ENCODE measurements at regions not wholly inside any gene's neighbourhood (a gene's known extent, or its start where the extent isn't known, plus 50 kb on each side); places are given as distances from the start of the nearest gene placed in this dataset.
"Not testable (repeated sequence)": the region's sequence is repeated elsewhere in the genome, so short reads cannot be mapped to it uniquely, and the experiment has no call there.

DNA sequence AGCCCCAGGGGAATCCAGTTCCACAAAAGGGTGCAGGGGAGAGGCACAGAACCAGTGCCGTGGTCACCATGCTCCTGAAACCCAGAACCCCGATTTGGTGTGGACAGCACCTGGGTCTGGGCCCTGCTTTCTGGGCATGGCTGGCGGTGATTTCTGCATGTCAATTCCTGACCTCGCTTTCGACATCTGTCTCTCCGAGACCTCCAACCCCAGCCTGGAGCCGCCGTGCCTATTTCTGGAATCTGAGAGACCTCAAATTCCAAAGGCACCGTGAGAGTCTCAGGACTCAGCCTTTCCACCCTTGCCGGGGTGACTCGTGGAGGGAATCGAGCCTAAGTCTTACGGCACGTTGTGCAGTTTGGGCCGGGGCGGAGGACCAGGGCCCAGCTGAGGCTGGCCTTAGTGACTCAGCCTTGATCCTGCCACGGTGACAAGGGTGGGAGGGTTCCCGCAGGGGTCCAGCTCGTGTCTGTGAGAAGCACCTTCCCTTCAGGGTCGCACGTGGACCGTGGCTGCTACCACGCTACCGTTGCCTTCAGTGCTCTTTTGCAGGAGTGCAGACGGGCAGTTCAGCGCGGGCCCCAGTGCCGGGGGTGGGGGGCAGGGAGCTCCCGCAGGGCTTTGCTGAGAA lies 133.7 kb downstream of the PXDC1 start:
- no peak for DNase-seq (ENCODE audit: low spot score)

- DNase-seq (ENCODE audit: low spot score): no peak
Observed at GRCh38 chr6:3617192-3617631, 134.3 kb downstream of the PXDC1 start.

GRCh38 chr6:3616565-3617176 lies 134.8 kb downstream of the PXDC1 start:
- no peak for DNase-seq (ENCODE audit: low spot score)

GRCh38 chr6:3615391-3616380 lies 135.8 kb downstream of the PXDC1 start:
- DNase-seq (ENCODE audit: low spot score): peak; percentile 79

DNA sequence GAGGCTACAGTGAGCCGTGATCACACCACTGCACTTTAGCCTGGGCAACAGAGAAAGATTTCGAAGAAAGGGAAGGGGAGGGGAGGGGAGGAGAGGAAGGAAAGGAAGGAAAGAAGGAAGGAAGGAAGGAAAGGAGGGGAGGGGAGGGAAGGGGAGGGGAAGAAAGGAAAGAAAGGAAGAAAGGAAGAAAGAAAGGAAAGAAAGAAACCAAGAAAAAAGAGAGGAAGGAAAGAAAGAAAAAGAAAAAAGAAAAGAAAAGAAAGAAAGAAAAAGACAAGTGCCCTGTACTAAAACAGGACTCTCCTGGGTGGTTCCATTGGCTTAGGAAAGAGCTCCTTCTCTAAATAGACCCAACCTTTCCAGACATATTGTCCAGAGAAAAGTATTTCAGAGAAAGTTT lies 136.6 kb downstream of the PXDC1 start:
- DNase-seq (ENCODE audit: low spot score): no peak

DNA sequence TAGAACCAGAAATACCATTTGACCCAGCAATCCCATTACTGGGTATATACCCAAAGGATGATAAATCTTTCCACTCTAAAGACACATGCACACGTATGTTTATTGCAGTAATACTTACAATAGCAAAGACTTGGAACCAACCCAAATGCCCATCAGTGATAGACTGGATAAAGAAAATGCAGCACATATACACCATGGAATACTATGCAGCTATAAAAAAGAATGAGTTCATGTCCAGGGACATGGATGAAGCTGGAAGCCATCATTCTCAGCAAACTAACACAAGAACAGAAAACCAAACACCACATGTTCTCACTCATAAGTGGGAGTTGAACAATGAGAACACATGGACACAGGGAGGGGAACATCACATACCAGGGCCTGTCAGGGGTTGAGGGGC lies 137.9 kb downstream of the PXDC1 start:
- DNase-seq (ENCODE audit: low spot score): not testable (repeated sequence)

GRCh38 chr6:3612341-3613041 lies 139.0 kb downstream of the PXDC1 start:
- DNase-seq (ENCODE audit: low spot score): no peak

DNA sequence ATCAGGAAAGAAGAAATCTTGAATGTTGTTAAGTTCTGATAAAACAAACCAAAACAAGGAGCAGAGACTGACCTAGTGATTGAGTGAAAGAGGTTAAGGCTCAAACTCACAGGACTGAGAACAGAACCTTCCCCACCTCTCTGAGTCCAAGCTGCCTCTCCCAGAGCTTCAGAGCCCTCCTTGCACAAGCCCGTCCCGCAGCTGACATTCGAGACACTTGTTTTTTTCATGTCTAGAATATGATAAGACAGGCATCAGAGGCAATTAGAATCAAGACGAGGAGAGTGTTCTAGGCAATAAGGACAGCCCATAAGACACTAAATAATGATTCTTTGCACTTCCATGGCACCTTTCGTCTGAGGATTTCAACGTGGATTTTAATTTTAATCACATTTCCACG lies 140.6 kb downstream of the PXDC1 start:
- DNase-seq (ENCODE audit: low spot score): no peak

DNA sequence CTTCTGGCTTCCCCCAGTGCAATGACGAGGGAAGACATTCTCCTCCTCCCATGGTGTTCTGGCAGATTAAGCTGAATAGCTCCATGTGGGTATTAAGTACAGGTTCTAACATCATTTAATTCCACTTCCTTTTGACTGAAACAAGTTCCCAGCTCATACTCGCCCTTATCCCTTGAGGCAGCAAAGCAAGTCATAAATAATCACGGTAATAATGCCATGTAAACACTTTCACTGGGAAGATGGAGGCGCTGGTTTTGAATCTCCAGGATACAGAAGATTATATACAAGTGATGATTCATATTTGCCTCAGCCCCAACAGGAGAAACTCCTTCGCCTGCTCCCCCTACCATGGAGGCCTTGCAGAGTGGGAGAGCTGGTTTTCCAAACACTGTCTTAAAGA lies 141.3 kb downstream of the PXDC1 start:
- DNase-seq (ENCODE audit: low spot score): no peak

DNA sequence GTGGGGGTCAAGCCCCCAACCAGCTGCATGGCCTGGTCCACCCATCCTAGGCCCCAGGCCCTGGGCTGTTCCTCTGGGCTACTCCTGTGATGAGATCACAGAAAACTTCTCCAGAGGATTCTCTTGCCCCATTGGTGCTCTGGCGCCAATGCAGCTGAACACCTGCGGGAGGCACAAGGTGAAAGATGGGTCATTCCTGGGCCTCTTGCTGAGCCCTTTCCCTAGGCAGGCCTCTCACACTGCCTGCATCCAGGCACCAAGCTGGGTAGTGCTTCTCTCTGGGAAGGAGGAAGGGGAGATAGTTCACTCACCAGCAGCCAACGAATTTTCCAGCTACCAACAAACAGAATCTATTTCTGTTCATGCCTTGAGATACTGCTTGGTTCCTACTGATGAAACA lies 142.1 kb downstream of the PXDC1 start:
- no peak for DNase-seq (ENCODE audit: low spot score)

GRCh38 chr6:3608159-3608558 lies 143.4 kb downstream of the PXDC1 start:
- no peak for DNase-seq (ENCODE audit: low spot score)

DNA sequence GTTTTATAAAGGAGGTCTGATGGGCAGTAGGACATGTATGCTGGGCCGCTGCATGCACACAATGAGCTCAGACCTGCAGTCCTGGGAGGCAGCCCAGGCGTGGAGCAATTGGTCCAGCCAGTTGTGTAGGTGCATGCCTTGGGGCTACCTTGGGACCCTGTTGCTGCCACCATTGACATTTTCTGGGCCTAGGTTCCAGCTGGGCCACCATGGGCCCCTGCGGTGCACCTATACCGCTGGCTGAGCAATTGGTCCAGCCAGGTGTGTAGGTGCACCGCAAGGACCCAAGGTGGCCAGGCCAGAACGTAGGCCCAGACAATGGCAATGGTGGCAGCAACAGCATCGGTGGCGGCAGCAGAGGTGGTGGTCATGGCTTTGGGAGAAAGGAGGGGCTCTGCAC lies 143.9 kb downstream of the PXDC1 start:
- DNase-seq (ENCODE audit: low spot score): no peak

DNA sequence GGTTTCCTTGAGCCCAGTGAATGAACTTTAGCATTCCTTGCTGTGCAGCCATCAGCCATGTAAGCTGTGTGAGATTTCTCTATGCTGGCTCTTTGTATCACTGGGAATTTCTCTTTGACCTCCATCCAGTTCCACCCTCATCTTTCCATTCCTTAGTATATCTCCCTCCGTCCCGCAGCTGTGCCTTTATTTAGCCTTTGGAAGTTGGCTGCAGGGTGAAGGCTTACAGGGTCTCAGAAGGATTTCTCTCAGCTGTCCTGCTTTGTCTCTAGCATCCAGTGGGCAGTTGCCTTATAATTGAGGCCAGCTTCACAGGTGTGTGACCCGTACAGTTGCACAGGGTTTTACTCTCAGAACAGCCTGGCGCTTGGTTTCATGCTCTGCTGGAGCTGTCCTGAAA lies 144.3 kb downstream of the PXDC1 start:
- DNase-seq (ENCODE audit: low spot score): no peak

GRCh38 chr6:3603340-3604130 lies 146.7 kb upstream of the SLC22A23 start:
- DNase-seq (ENCODE audit: low spot score): no peak

GRCh38 chr6:3601570-3601969 lies 144.7 kb upstream of the SLC22A23 start:
- no peak for DNase-seq (ENCODE audit: low spot score)

DNA sequence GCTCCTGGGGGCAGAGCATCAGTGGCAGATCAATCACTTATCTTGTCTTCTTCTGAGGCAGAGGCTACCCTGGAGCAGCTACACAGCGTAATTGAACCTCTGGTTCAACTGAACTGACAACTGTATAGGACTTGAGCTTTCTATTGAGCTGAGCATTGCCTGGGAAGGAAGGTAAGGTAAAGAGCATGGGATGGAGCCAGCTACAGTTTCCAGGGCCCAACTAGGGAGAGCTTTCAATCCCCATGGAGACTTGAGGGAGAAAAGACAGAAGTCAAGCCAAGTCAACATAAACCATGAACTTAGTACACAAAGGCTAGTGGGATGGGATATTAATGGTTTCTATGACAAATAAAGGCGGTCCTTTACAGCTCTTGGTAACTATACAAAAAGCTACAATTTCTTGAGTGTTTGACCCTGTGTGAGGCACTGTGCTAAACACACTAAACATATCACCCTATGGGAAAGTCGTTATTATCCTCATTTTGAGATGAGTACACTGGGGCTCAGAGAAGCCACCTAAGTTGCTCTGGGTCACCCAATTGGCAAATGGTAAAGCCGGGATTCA lies 140.7 kb upstream of the SLC22A23 start:
- no peak for DNase-seq (ENCODE audit: low spot score)

DNA sequence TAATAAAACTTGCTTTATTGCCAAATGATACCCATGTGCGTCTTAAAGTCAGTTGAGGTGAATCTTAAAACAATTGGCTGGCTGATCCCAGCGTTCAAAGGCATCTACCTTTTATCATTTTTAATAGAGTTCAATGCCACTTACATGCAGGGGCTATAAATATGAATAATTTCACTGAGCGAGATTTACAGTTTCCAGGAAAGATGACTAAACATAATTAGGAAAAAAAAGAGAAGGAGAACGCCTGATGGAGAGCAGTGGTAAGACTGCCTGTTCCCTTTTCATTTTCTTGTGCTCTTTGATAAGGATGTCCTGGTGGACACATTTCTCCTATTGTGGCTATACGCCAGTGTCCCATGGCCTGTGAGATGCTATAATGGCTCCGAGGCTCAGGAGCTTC lies 139.9 kb upstream of the SLC22A23 start:
- no peak for DNase-seq (ENCODE audit: low spot score)

GRCh38 chr6:3594201-3594600 lies 137.4 kb upstream of the SLC22A23 start:
- DNase-seq (ENCODE audit: low spot score): no peak

GRCh38 chr6:3593161-3593560 lies 136.3 kb upstream of the SLC22A23 start:
- no peak for DNase-seq (ENCODE audit: low spot score)

- no peak for DNase-seq (ENCODE audit: low spot score)
Observed at GRCh38 chr6:3592371-3592941, 135.6 kb upstream of the SLC22A23 start.

DNA sequence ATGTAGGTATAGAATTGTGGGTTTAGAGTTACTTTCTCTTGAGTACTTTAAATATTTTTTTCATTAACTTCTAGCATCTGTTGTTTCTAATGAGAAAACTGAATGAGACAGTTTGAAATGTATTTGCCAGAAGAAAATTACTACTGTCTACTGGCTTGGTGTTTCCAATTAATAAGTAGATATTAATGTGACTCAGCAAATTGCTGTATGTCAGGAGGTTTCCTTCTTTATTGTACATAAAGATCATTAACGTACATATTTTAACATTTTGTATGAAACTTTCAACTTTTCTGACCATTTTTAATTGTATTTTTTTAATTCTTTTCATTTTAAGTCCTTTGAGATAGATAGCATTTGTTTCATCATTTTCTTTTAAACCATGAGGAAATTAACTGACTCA lies 135.1 kb upstream of the SLC22A23 start:
- no peak for DNase-seq (ENCODE audit: low spot score)
